ENCODE measurements at regions not wholly inside any gene's neighbourhood (a gene's known extent, or its start where the extent isn't known, plus 50 kb on each side); places are given as distances from the start of the nearest gene placed in this dataset.
A peak's percentile ranks its signal among the peaks of the same experiment; 100 is the strongest.
"Not testable (repeated sequence)": the region's sequence is repeated elsewhere in the genome, so short reads cannot be mapped to it uniquely, and the experiment has no call there.

GRCh38 chrX:138018145-138018799 lies 452.3 kb downstream of the ZIC3 start:
- DNase-seq (ENCODE audit: low read depth) = no peak

GRCh38 chrX:138020941-138021340 lies 455.0 kb downstream of the ZIC3 start:
- DNase-seq (ENCODE audit: low read depth) = no peak

GRCh38 chrX:138026211-138026610 lies 460.3 kb downstream of the ZIC3 start:
- DNase-seq (ENCODE audit: low read depth) = no peak

- DNase-seq (ENCODE audit: low read depth) = no peak
Measured at GRCh38 chrX:138031715-138032114, 465.8 kb downstream of the ZIC3 start.

- no peak for DNase-seq (ENCODE audit: low read depth)
Measured at GRCh38 chrX:138034136-138034535, 468.2 kb downstream of the ZIC3 start.

GRCh38 chrX:138037548-138037947 lies 471.6 kb downstream of the ZIC3 start:
- DNase-seq (ENCODE audit: low read depth) = no peak

- no peak for DNase-seq (ENCODE audit: low read depth)
Measured at GRCh38 chrX:138057883-138058282, 492.0 kb downstream of the ZIC3 start.

GRCh38 chrX:138058931-138059330 lies 493.0 kb downstream of the ZIC3 start:
- no peak for DNase-seq (ENCODE audit: low read depth)

GRCh38 chrX:138067415-138067814 lies 501.5 kb downstream of the ZIC3 start:
- DNase-seq (ENCODE audit: low read depth) = no peak

GRCh38 chrX:138073626-138074025 lies 507.7 kb downstream of the ZIC3 start:
- no peak for DNase-seq (ENCODE audit: low read depth)

GRCh38 chrX:138082251-138082650 lies 516.3 kb downstream of the ZIC3 start:
- DNase-seq (ENCODE audit: low read depth) = no peak

GRCh38 chrX:138082896-138083295 lies 517.0 kb downstream of the ZIC3 start:
- no peak for DNase-seq (ENCODE audit: low read depth)

- DNase-seq (ENCODE audit: low read depth) = not testable (repeated sequence)
Measured at GRCh38 chrX:138110910-138111309, 545.0 kb downstream of the ZIC3 start.

- peak; percentile 0 for DNase-seq (ENCODE audit: low read depth)
Measured at GRCh38 chrX:138127314-138127713, 561.4 kb downstream of the ZIC3 start.

- DNase-seq (ENCODE audit: low read depth) = peak; percentile 6
Measured at GRCh38 chrX:138128027-138128671, 562.2 kb downstream of the ZIC3 start.

GRCh38 chrX:138150709-138151108 lies 560.8 kb downstream of the FGF13 start:
- DNase-seq (ENCODE audit: low read depth) = no peak

GRCh38 chrX:138157850-138158249 lies 553.7 kb downstream of the FGF13 start:
- DNase-seq (ENCODE audit: low read depth) = no peak

GRCh38 chrX:138191998-138192397 lies 519.5 kb downstream of the FGF13 start:
- no peak for DNase-seq (ENCODE audit: low read depth)

GRCh38 chrX:138229718-138230117 lies 481.8 kb downstream of the FGF13 start:
- DNase-seq (ENCODE audit: low read depth) = no peak

- no peak for DNase-seq (ENCODE audit: low read depth)
Measured at GRCh38 chrX:138240266-138240665, 471.3 kb downstream of the FGF13 start.

- DNase-seq (ENCODE audit: low read depth) = no peak
Measured at GRCh38 chrX:138254001-138254400, 457.5 kb downstream of the FGF13 start.

GRCh38 chrX:138255373-138255772 lies 456.1 kb downstream of the FGF13 start:
- no peak for DNase-seq (ENCODE audit: low read depth)

- DNase-seq (ENCODE audit: low read depth) = not testable (repeated sequence)
Measured at GRCh38 chrX:138264095-138264494, 447.4 kb downstream of the FGF13 start.

- DNase-seq (ENCODE audit: low read depth) = no peak
Measured at GRCh38 chrX:138270931-138271330, 440.6 kb downstream of the FGF13 start.
